OCI-LY1 (cell line): ENCODE measurements at regions not wholly inside any gene's neighbourhood (a gene's known extent, or its start where the extent isn't known, plus 50 kb on each side); places are given as distances from the start of the nearest gene placed in this dataset.

Experiments
- EZH2 ChIP-seq: fragments of 200-600 bp; sonication (generic), shearing (Covaris generic); IDR thresholded peaks from 2 replicates; pipeline ENCODE4 v1.8.0; 2017; ENCODE audit warnings: borderline replicate concordance, mixed run types, mild to moderate bottlenecking, antibody characterized with exemption, low read length, moderate library complexity, mixed read lengths
- TF ChIP-seq, protein P1 (sequence below): fragments of 200-600 bp; sonication (generic), shearing (Covaris generic); IDR thresholded peaks from 2 replicates; pipeline ENCODE4 v1.5.1; 2017; ENCODE audit warnings: mild to moderate bottlenecking, antibody characterized with exemption, low read length, moderate library complexity, mixed read lengths

DNA sequence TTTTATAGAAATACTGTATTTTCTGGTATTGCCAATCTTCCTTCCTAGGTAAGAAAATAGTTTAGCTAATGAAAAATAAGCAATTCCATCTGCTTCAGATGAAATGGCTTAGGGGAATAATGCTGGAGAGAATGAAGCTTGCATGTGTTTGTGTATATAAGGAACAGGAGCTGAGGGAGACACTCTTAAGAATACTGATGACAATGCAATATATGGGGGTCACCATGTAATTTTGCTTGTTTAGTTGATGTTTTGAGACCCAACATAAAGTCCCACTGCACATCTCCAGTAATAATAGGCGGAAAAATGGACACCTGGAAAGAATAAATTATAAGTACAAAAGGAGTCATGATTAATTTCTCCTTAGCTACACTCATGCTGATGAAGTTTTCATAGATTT is 110.8 kb upstream of the BRINP3 start:
- TF ChIP-seq, protein P1, sequence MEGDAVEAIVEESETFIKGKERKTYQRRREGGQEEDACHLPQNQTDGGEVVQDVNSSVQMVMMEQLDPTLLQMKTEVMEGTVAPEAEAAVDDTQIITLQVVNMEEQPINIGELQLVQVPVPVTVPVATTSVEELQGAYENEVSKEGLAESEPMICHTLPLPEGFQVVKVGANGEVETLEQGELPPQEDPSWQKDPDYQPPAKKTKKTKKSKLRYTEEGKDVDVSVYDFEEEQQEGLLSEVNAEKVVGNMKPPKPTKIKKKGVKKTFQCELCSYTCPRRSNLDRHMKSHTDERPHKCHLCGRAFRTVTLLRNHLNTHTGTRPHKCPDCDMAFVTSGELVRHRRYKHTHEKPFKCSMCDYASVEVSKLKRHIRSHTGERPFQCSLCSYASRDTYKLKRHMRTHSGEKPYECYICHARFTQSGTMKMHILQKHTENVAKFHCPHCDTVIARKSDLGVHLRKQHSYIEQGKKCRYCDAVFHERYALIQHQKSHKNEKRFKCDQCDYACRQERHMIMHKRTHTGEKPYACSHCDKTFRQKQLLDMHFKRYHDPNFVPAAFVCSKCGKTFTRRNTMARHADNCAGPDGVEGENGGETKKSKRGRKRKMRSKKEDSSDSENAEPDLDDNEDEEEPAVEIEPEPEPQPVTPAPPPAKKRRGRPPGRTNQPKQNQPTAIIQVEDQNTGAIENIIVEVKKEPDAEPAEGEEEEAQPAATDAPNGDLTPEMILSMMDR = no peak
- no peak for TF ChIP-seq EZH2
